ACHN (cell line): ENCODE measurements at regions not wholly inside any gene's neighbourhood (a gene's known extent, or its start where the extent isn't known, plus 50 kb on each side); places are given as distances from the start of the nearest gene placed in this dataset.

Experiments used
- DNase-seq: peaks from one replicate; pipeline ENCODE4 v3.0.0-alpha.2; 2015
- in situ Hi-C: cut with HindIII; loops from 2 replicates; pipeline ENCODE4 v1.10.0; 2017; ENCODE audit warnings: low sequenced_read_pairs, low pct_ligation_motif_present, low pct_unique_long_range_greater_than_20kb

- DNase-seq, result no peak
- in situ Hi-C loops, result no loop called here
Measured at GRCh38 chr2:173854840-173855239, 110.3 kb downstream of the SP3 start.

- in situ Hi-C loops, result no loop called here
- no peak for DNase-seq
Measured at GRCh38 chr2:173855661-173856060, 109.5 kb downstream of the SP3 start.
